Natural killer cell (primary cell): ENCODE measurements at regions not wholly inside any gene's neighbourhood (a gene's known extent, or its start where the extent isn't known, plus 50 kb on each side); places are given as distances from the start of the nearest gene placed in this dataset.
A peak's percentile ranks its signal among the peaks of the same experiment; 100 is the strongest.

Experiments used
- ATAC-seq, 3 donors: fragments of 150-1000 bp in 2 of 3; fragments of 200-7000 bp in 1 of 3; cut with Tn5 transposase; 1 replicate in 1 of 3; 2 replicates in 2 of 3; pipeline ENCODE4 v1.10.0; 2021; ENCODE audit warnings: mild to moderate bottlenecking in 2 of 3, moderate library complexity in 2 of 3
- DNase-seq, 2 donors: peaks; one replicate each; pipeline versions ENCODE4 v3.0.0 to v3.0.0-alpha.2; 2013 to 2021; ENCODE audit warnings: mixed read lengths in 1 of 2
- H3K27ac ChIP-seq: one replicate; pipeline ENCODE4 v1.5.1; 2013; ENCODE audit warnings: mild to moderate bottlenecking, low read length
- H3K27me3 ChIP-seq: one replicate; pipeline ENCODE4 v1.6.1; 2013; ENCODE audit warnings: low read length; ENCODE audit not compliant: control insufficient read depth, insufficient read depth
- H3K36me3 ChIP-seq: one replicate; pipeline ENCODE4 v1.6.1; 2013; ENCODE audit warnings: low read length; ENCODE audit not compliant: control insufficient read depth, insufficient read depth
- H3K4me1 ChIP-seq: one replicate; pipeline ENCODE4 v1.6.1; 2013; ENCODE audit warnings: low read length; ENCODE audit not compliant: control insufficient read depth, insufficient read depth
- H3K4me3 ChIP-seq: one replicate; pipeline ENCODE4 v1.5.1; 2013; ENCODE audit warnings: low read length
- H3K9me3 ChIP-seq: one replicate; pipeline ENCODE4 v1.6.1; 2013; ENCODE audit warnings: low read length; ENCODE audit not compliant: control insufficient read depth, insufficient read depth
- H3K27ac Mint-ChIP-seq, 2 donors: one replicate each; pipeline ENCODE4 v1.8.0; 2022; ENCODE audit warnings: mild to moderate bottlenecking in 2 of 2, mixed read lengths in 2 of 2, moderate library complexity in 1 of 2
- H3K27me3 Mint-ChIP-seq, 2 donors: one replicate each; pipeline ENCODE4 v1.8.0; 2022; ENCODE audit warnings: low read depth in 2 of 2, mixed read lengths in 2 of 2
- H3K36me3 Mint-ChIP-seq: one replicate; pipeline ENCODE4 v1.8.0; 2022; ENCODE audit warnings: mixed read lengths
- H3K4me1 Mint-ChIP-seq, 2 donors: one replicate each; pipeline ENCODE4 v1.8.0; 2022; ENCODE audit warnings: mixed read lengths in 2 of 2
- H3K4me3 Mint-ChIP-seq: one replicate; pipeline ENCODE4 v1.8.0; 2022; ENCODE audit warnings: mild to moderate bottlenecking, moderate library complexity, mixed read lengths
- H3K9me3 Mint-ChIP-seq, 2 donors: one replicate each; pipeline ENCODE4 v1.8.0; 2022; ENCODE audit warnings: mixed read lengths in 2 of 2
- WGBS: methylation state at CpG from one replicate; pipeline ENCODE4 v1.1.7; 2013; ENCODE audit warnings: missing lambda C conversion rate; ENCODE audit not compliant: insufficient coverage; 5-methylcytosine and 5-hydroxymethylcytosine counted together
- intact Hi-C: fragments of 100-400 bp; cut with micrococcal nuclease; formaldehyde crosslinking; loops from one replicate; pipeline ENCODE4 v1.14.2; 2022
- TF ChIP-seq, protein P1 (sequence below): fragments of 200-600 bp; IDR thresholded peaks from one replicate; pipeline ENCODE4 v1.8.0; 2022; ENCODE audit warnings: antibody characterized with exemption

- Mint-ChIP-seq H3K36me3 (no peaks in the 10 kb centered on the region), H3K27ac (no peak overlapping the region), H3K4me3 (no peak overlapping the region), H3K9me3 (no peaks in the 10 kb centered on the region), H3K4me1 (no peaks in the 10 kb centered on the region), H3K27me3 (peaks cover 0 to 12% of the 10 kb centered on the region in 2 donors)
- H3K4me3 ChIP-seq, result no peak overlapping the region
- H3K9me3 ChIP-seq, result peaks cover 5% of the 10 kb centered on the region
- intact Hi-C loops, result no loop called here
- no peak for DNase-seq
- TF ChIP-seq, protein P1, sequence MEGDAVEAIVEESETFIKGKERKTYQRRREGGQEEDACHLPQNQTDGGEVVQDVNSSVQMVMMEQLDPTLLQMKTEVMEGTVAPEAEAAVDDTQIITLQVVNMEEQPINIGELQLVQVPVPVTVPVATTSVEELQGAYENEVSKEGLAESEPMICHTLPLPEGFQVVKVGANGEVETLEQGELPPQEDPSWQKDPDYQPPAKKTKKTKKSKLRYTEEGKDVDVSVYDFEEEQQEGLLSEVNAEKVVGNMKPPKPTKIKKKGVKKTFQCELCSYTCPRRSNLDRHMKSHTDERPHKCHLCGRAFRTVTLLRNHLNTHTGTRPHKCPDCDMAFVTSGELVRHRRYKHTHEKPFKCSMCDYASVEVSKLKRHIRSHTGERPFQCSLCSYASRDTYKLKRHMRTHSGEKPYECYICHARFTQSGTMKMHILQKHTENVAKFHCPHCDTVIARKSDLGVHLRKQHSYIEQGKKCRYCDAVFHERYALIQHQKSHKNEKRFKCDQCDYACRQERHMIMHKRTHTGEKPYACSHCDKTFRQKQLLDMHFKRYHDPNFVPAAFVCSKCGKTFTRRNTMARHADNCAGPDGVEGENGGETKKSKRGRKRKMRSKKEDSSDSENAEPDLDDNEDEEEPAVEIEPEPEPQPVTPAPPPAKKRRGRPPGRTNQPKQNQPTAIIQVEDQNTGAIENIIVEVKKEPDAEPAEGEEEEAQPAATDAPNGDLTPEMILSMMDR, result no peak
- no peaks in the 10 kb centered on the region for H3K27me3 ChIP-seq
- ATAC-seq, result no peak
- H3K4me1 ChIP-seq, result no peaks in the 10 kb centered on the region
- H3K36me3 ChIP-seq, result no peaks in the 10 kb centered on the region
- H3K27ac ChIP-seq, result no peak overlapping the region
- 83% methylated on average over 4 of the region's 4 CpGs for WGBS
Measured at GRCh38 chr18:76277801-76278200, 217.2 kb downstream of the ZNF516 start.

DNA sequence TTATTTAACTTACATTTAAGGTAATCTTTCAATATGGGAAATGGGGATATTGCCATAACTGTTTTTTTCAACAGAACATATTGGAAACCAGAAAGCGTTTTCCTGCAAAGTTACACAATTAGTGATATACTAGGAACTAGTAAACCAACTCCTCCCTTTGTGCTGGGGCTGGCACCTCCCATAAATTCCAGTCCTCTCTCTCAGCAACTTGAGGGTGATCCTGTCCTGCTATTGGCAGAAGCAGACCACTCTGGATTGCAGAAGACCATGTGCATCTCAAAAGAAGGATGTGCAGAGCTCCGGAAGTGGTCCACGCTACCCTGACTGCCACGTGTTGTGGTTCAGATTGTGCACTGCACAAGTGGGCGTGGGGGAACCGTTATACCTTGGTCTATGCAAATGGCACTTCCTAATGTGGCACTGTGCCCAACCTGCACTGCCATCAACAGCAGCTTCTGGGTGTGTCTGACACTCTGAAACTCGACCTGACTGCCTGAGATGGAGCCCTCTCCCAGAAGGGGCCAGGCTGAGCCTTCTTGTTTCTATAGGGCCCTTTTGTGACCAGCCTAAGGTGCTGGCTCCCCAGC lies 219.2 kb downstream of the ZNF516 start:
- H3K4me1 Mint-ChIP-seq, result no peaks in the 10 kb centered on the region
- H3K36me3 Mint-ChIP-seq, result no peaks in the 10 kb centered on the region
- H3K27ac Mint-ChIP-seq, result no peak overlapping the region
- Histone ChIP-seq H3K27me3 (no peaks in the 10 kb centered on the region), H3K9me3 (no peaks in the 10 kb centered on the region), H3K4me1 (no peaks in the 10 kb centered on the region), H3K36me3 (no peaks in the 10 kb centered on the region), H3K27ac (no peak overlapping the region), H3K4me3 (no peak overlapping the region)
- 52% methylated on average over 7 of the region's 7 CpGs for WGBS
- H3K4me3 Mint-ChIP-seq, result no peak overlapping the region
- TF ChIP-seq, protein P1, result no peak
- no peaks in the 10 kb centered on the region for H3K9me3 Mint-ChIP-seq
- DNase-seq, result no peak
- peaks cover 0 to 12% of the 10 kb centered on the region in 2 donors for H3K27me3 Mint-ChIP-seq
- peak in 1 of 3 donors; percentile 12 for ATAC-seq
- intact Hi-C loops, result no loop called here

GRCh38 chr18:76274468-76275289 lies 220.4 kb downstream of the ZNF516 start:
- H3K27me3 ChIP-seq, result no peaks in the 10 kb centered on the region
- ATAC-seq (no peak), DNase-seq (no peak)
- Mint-ChIP-seq H3K4me3 (no peak overlapping the region), H3K27ac (no peak overlapping the region), H3K36me3 (no peaks in the 10 kb centered on the region), H3K27me3 (peaks cover 0 to 12% of the 10 kb centered on the region in 2 donors), H3K4me1 (no peaks in the 10 kb centered on the region), H3K9me3 (no peaks in the 10 kb centered on the region)
- no peaks in the 10 kb centered on the region for H3K36me3 ChIP-seq
- no peaks in the 10 kb centered on the region for H3K9me3 ChIP-seq
- intact Hi-C loops, result no loop called here
- WGBS, result 46% methylated on average over 19 of the region's 19 CpGs
- H3K4me1 ChIP-seq, result no peaks in the 10 kb centered on the region
- TF ChIP-seq, protein P1, result no peak
- no peak overlapping the region for H3K27ac ChIP-seq
- no peak overlapping the region for H3K4me3 ChIP-seq
